ENCODE measurements at regions not wholly inside any gene's neighbourhood (a gene's known extent, or its start where the extent isn't known, plus 50 kb on each side); places are given as distances from the start of the nearest gene placed in this dataset.

DNA sequence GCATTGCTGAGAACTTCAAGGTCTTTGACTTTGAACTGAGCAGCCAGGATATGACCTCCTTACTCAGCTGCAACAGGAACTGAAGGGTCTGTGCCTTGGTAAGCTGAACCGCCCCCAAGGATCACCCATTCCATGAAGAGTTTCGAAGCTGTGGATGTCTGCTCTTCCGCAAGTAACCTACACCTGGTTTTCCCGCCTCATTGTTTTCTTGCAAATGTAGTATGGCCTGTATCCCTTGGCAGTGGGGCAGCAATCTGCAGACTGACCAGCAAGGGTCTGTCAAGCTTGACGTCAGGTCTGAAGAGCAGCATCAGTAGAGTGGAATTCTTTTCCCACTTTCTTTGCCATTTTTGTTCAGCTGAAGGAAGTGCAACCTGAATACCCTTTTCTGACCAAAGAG is 62.6 kb upstream of the RAB12 start:
- no peak for DNase-seq

DNA sequence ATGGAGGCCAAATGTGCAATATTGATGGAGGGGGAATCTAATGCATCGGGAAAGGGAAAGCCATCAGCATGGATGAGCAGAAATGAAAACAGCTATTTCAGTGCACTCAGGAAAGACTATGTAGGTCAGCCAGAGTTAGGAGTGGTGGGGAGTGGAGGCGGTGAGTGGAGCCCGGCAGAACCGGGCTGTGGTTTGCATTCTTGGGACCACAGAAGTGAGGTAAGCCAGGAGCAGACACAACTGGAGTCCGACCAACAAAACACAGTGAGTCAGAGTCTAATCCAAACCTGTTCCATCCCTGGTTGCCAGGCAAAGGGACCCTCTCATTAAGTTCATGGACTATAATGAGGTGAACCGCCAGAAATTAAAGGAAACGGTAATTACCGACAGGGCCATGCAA is 61.1 kb upstream of the RAB12 start:
- DNase-seq = no peak

DNA sequence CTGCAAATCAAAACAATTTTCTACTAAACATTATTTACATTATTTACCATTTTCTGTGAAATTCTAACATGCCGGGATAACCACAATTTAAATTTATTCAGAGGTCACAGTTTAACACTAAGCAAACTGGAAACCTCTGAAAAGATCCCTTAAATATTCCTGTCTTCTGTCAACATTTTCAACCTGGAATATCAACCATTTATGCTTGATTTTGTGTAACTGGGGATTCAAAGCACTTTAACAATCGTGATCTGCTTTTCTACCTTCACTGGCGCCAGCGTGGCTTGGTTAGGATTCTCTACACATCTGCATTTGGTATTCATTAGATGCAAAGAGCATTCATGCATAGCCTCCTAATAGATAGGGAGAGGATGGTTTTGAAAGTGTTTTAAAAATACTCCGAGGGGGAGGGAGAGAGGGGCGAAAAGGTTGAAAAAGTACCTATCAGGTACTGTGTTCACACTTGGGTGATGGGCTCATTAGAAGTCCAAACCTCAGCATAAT is 59.9 kb upstream of the RAB12 start:
- no peak for DNase-seq

DNA sequence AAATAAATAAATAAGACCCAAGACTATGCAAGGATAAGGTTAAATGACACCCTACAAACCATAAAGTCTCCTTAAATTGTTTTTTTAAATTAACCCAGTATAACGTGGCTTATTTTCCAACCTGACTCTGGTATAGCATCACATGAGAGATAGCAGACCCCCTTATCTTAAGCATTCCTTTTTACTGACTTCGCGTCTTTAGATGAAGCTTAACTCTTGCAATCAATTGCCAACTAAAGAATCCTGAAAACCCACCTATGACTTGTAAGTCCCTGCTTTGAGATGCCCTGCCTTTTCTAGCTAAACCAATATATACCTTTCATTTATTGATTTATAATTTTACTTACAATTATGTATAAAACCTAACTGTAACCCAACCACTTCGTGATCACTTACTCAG is 57.1 kb upstream of the RAB12 start:
- DNase-seq = no peak

DNA sequence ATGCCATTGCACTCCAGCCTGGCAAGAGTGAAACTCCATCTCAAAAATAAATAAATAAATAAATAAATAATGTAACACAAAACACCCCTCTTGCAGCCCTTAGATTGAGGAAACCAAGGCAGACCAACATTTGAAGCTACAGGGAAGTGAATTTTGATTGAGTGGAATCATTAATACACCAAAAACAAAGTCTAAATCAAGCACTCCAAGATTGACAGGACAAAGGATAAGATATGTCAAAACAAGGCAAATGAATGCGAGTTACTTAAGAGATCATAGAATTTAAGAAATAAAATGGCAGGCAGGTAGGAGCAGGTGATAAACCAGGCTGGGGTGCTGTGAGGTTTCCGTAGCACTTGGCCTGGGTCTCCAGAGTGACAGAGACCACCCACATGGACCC is 54.9 kb upstream of the RAB12 start:
- DNase-seq = no peak

DNA sequence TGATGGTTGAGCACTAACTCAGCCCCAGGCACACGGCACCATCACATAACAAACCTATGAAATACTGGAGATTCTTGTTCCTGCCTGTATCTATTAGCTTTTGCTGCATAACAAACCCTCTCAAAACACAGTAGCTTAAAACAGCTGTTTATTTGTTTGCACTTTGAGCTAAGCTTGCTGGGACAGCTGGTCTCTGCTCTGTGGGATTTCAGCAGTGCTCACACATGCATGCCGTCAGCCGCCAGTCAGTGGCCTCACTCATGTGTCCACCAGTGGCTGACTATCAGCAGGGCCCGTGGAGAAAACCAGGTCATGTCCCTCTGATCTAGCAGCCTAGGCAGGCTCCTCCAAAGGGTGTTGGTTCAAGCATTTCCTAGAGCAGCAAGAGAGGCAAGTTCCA is 52.8 kb upstream of the RAB12 start:
- DNase-seq = no peak
